HG03439 (cell line): ENCODE measurements at regions not wholly inside any gene's neighbourhood (a gene's known extent, or its start where the extent isn't known, plus 50 kb on each side); places are given as distances from the start of the nearest gene placed in this dataset.
"Not testable (repeated sequence)": the region's sequence is repeated elsewhere in the genome, so short reads cannot be mapped to it uniquely, and the experiment has no call there.

Experiments
- ATAC-seq: cut with Tn5 transposase; IDR thresholded peaks from one replicate; pipeline ENCODE4 v1.9.1; 2021; ENCODE audit warnings: mild to moderate bottlenecking, moderate library complexity; ENCODE audit not compliant: unreplicated experiment

GRCh38 chr16:58862334-58863021 lies 128.4 kb upstream of the GOT2 start:
- no peak for ATAC-seq

- ATAC-seq = no peak
Measured at GRCh38 chr16:58859958-58860669, 126.0 kb upstream of the GOT2 start.

GRCh38 chr16:58858577-58858976 lies 124.5 kb upstream of the GOT2 start:
- ATAC-seq = not testable (repeated sequence)

GRCh38 chr16:58855291-58855863 lies 121.3 kb upstream of the GOT2 start:
- no peak for ATAC-seq

GRCh38 chr16:58853854-58854791 lies 120.0 kb upstream of the GOT2 start:
- peak; percentile 70 for ATAC-seq

GRCh38 chr16:58850678-58851020 lies 116.5 kb upstream of the GOT2 start:
- ATAC-seq = no peak

GRCh38 chr16:58850019-58850677 lies 116.0 kb upstream of the GOT2 start:
- no peak for ATAC-seq

GRCh38 chr16:58848662-58849002 lies 114.5 kb upstream of the GOT2 start:
- no peak for ATAC-seq

- ATAC-seq = no peak
Measured at GRCh38 chr16:58847902-58848661, 114.0 kb upstream of the GOT2 start.

- not testable (repeated sequence) for ATAC-seq
Measured at GRCh38 chr16:58846226-58846625, 112.1 kb upstream of the GOT2 start.

GRCh38 chr16:58843675-58844074 lies 109.6 kb upstream of the GOT2 start:
- ATAC-seq = no peak

- no peak for ATAC-seq
Measured at GRCh38 chr16:58842746-58843145, 108.6 kb upstream of the GOT2 start.

GRCh38 chr16:58842156-58842555 lies 108.0 kb upstream of the GOT2 start:
- no peak for ATAC-seq

GRCh38 chr16:58837950-58838349 lies 103.8 kb upstream of the GOT2 start:
- ATAC-seq = no peak

- ATAC-seq = no peak
Measured at GRCh38 chr16:58836427-58836826, 102.3 kb upstream of the GOT2 start.

- no peak for ATAC-seq
Measured at GRCh38 chr16:58832386-58832895, 98.3 kb upstream of the GOT2 start.

- no peak for ATAC-seq
Measured at GRCh38 chr16:58831386-58831785, 97.3 kb upstream of the GOT2 start.

- no peak for ATAC-seq
Measured at GRCh38 chr16:58828901-58829545, 94.9 kb upstream of the GOT2 start.

GRCh38 chr16:58824201-58824600 lies 90.1 kb upstream of the GOT2 start:
- no peak for ATAC-seq
